SK-N-SH (cell line): ENCODE measurements at regions not wholly inside any gene's neighbourhood (a gene's known extent, or its start where the extent isn't known, plus 50 kb on each side); places are given as distances from the start of the nearest gene placed in this dataset.

ENCODE experiments used
- CTCF ChIA-PET: fragments of 300-600, 350-600 bp; formaldehyde crosslinking; extraction: SDS; loops from one replicate; lab custom pipeline; 2021; lab: Yijun Ruan, JAX
- POLR2A ChIA-PET: fragments of 350-600 bp; sonication (Branson Sonifier 250); formaldehyde crosslinking; extraction: SDS; loops from one replicate; lab custom pipeline; 2020; ENCODE audit warnings: antibody characterized with exemption, inconsistent platforms; lab: Yijun Ruan, JAX
- DNase-seq: peaks from one replicate; pipeline ENCODE4 v3.0.0; 2012
- H2AFZ ChIP-seq: fragments of 200-600 bp; sonication (generic); 2 replicates; pipeline ENCODE4 v1.8.1; 2016; ENCODE audit warnings: antibody characterized with exemption, mild to moderate bottlenecking, low read depth
- H3F3A ChIP-seq: fragments of 200-600 bp; sonication (generic); replicated peaks from 2 replicates; pipeline ENCODE3; 2016; ENCODE audit warnings: antibody characterized with exemption, mild to moderate bottlenecking; ENCODE audit not compliant: insufficient read depth
- H3K27ac ChIP-seq, 2 experiments: fragments of 200-500 bp in 1 of 2; fragments of 200-600 bp in 1 of 2; sonication (Bioruptor generic) in 1 of 2; sonication (generic), shearing (Covaris generic) in 1 of 2; 2 replicates each; pipeline versions ENCODE4 v1.5.1 to v1.6.1; 2014 to 2016; ENCODE audit warnings: low read depth in 2 of 2, inconsistent platforms in 1 of 2, low read length in 1 of 2, mild to moderate bottlenecking in 1 of 2, mixed read lengths in 1 of 2
- H3K27me3 ChIP-seq: fragments of 200-600 bp; sonication (generic), shearing (Covaris generic); 2 replicates; pipeline ENCODE4 v1.6.1; 2016; ENCODE audit warnings: mixed run types; ENCODE audit not compliant: insufficient read depth
- H3K36me3 ChIP-seq, 2 experiments: fragments of 200-500 bp in 1 of 2; fragments of 200-600 bp in 1 of 2; sonication (Bioruptor generic) in 1 of 2; sonication (generic) in 1 of 2; replicated peaks in 1 of 2; 2 replicates each; pipeline versions ENCODE3 to v1.5.1; 2014 to 2016; ENCODE audit warnings: low read length in 1 of 2, mild to moderate bottlenecking in 1 of 2; ENCODE audit not compliant: insufficient read depth in 2 of 2, control insufficient read depth in 1 of 2
- H3K4me1 ChIP-seq, 2 experiments: fragments of 200-500 bp in 1 of 2; fragments of 200-600 bp in 1 of 2; sonication (Bioruptor generic) in 1 of 2; sonication (generic), shearing (Covaris generic) in 1 of 2; 2 replicates each; pipeline versions ENCODE4 v1.5.1 to v1.6.1; 2014 to 2016; ENCODE audit warnings: low read depth in 1 of 2, low read length in 1 of 2, mixed run types in 1 of 2; ENCODE audit not compliant: insufficient read depth in 2 of 2, control insufficient read depth in 1 of 2
- H3K4me2 ChIP-seq: fragments of 200-600 bp; sonication (generic), shearing (Covaris generic); 2 replicates; pipeline ENCODE4 v1.6.1; 2017; ENCODE audit warnings: mixed run types
- H3K4me3 ChIP-seq, 2 experiments: fragments of 200-500 bp in 1 of 2; fragments of 200-600 bp in 1 of 2; sonication (Bioruptor generic) in 1 of 2; sonication (generic), shearing (Covaris generic) in 1 of 2; 2 replicates each; pipeline versions ENCODE4 v1.5.1 to v1.8.1; 2014 to 2016; ENCODE audit warnings: low read depth in 2 of 2, inconsistent platforms in 1 of 2, low read length in 1 of 2, mild to moderate bottlenecking in 1 of 2, mixed read lengths in 1 of 2, moderate library complexity in 1 of 2
- H3K79me2 ChIP-seq: fragments of 200-600 bp; sonication (generic); 2 replicates; pipeline ENCODE4 v1.8.1; 2017; ENCODE audit warnings: mild to moderate bottlenecking; ENCODE audit not compliant: insufficient read depth
- H3K9ac ChIP-seq: fragments of 200-600 bp; sonication (generic); 2 replicates; pipeline ENCODE4 v1.6.1; 2017; ENCODE audit warnings: mixed run types
- H3K9me2 ChIP-seq: fragments of 200-600 bp; sonication (generic); 2 replicates; pipeline ENCODE4 v1.6.1; 2017; ENCODE audit warnings: mixed run types
- H3K9me3 ChIP-seq: fragments of 200-600 bp; sonication (generic); 2 replicates; pipeline ENCODE4 v1.6.1; 2017; ENCODE audit warnings: mixed run types, mild to moderate bottlenecking, moderate library complexity
- H4K20me1 ChIP-seq: fragments of 200-600 bp; sonication (generic); 2 replicates; pipeline ENCODE4 v1.6.1; 2017; ENCODE audit warnings: mild to moderate bottlenecking, mixed run types; ENCODE audit not compliant: insufficient read depth
- CHD2 ChIP-seq: fragments of 150-350 bp; IDR thresholded peaks from 2 replicates; pipeline ENCODE4 v1.6.1; 2018; ENCODE audit warnings: low read length; ENCODE audit not compliant: partially characterized antibody
- EP300 ChIP-seq, 2 experiments: IDR thresholded peaks; 2 replicates each; pipeline versions ENCODE4 v1.4.0 to v1.6.1; 2012; ENCODE audit warnings: borderline replicate concordance in 1 of 2, low read depth in 1 of 2, low read length in 1 of 2
- FOXM1 ChIP-seq: IDR thresholded peaks from 2 replicates; pipeline ENCODE4 v1.4.0; 2012; ENCODE audit warnings: low read depth, mild to moderate bottlenecking
- MEF2A ChIP-seq: IDR thresholded peaks from 2 replicates; pipeline ENCODE4 v1.4.0; 2012; ENCODE audit warnings: low read depth, borderline replicate concordance
- NFIC ChIP-seq: IDR thresholded peaks from 2 replicates; pipeline ENCODE4 v1.4.0; 2012; ENCODE audit warnings: borderline replicate concordance
- TCF12 ChIP-seq: IDR thresholded peaks from 2 replicates; pipeline ENCODE4 v1.4.0; 2012
- TEAD4 ChIP-seq: IDR thresholded peaks from 2 replicates; pipeline ENCODE4 v1.4.0; 2012; ENCODE audit warnings: mild to moderate bottlenecking, borderline replicate concordance; ENCODE audit not compliant: insufficient read depth
- YY1 ChIP-seq: IDR thresholded peaks from 2 replicates; pipeline ENCODE4 v1.4.0; 2012; ENCODE audit warnings: low read depth, mild to moderate bottlenecking
- WGBS: methylation state at CpG from one replicate; pipeline ENCODE4 v1.1.6; 2017; ENCODE audit warnings: low lambda C conversion rate; 5-methylcytosine and 5-hydroxymethylcytosine counted together
- TF ChIP-seq, protein P1 (sequence below): IDR thresholded peaks from 2 replicates; pipeline ENCODE4 v1.4.0; 2012; ENCODE audit warnings: low read depth, borderline replicate concordance
- TF ChIP-seq, protein P2 (sequence below): fragments of 150-350 bp; IDR thresholded peaks from 2 replicates; pipeline ENCODE4 v1.6.1; 2017; ENCODE audit warnings: antibody characterized with exemption, low read length, low read depth, borderline replicate concordance
- TF ChIP-seq, protein P3 (sequence below): fragments of 150-350 bp; IDR thresholded peaks from 2 replicates; pipeline ENCODE4 v1.6.1; 2016; ENCODE audit warnings: mild to moderate bottlenecking, low read depth, low read length
- TF ChIP-seq, protein P4 (sequence below): IDR thresholded peaks from 2 replicates; pipeline ENCODE4 v1.4.0; 2012; ENCODE audit warnings: low read depth, borderline replicate concordance
- TF ChIP-seq, protein P5 (sequence below): IDR thresholded peaks from 2 replicates; pipeline ENCODE4; 2012

DNA sequence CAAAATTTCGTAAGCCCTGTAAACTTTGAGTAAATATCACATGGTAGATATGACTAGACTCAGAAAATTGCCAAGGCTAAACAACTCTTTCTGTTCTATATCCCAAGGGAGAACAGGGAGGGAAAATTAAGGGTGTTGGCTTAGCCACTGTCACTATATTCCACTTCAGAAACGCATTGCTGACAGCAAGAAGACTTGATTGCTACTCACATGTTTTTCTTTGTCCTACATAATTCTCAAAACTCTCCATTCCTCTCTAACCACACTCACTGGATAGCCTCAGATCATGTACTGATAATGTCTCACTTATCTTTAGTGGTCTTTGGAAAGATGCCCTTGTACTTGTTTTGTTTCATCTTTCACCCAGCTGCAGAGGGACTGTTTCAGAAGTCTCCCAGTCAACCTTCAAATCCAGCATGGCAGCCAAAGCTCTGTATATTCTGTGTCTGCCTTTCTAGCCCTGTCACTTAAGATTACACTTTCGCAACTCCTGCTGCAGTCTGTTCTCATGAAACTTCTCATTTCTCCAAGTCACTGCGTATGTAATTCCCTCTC lies 582.4 kb upstream of the FZD8 start:
- Histone ChIP-seq H3K27me3 (no peaks in the 10 kb centered on the region), H3K4me3 (no peak overlapping the region), H3K9me2 (no peaks in the 10 kb centered on the region), H3K27ac (no peak overlapping the region), H4K20me1 (no peaks in the 10 kb centered on the region), H3K9ac (no peak overlapping the region), H3K9me3 (no peaks in the 10 kb centered on the region), H3F3A (no peaks in the 10 kb centered on the region), H3K79me2 (no peaks in the 10 kb centered on the region), H3K4me1 (no peaks in the 10 kb centered on the region; a peak in 3 of 4 replicates), H2AFZ (no peak overlapping the region), H3K4me2 (no peak overlapping the region), H3K36me3 (no peaks in the 10 kb centered on the region)
- CTCF ChIA-PET: no interaction called here
- no peak for DNase-seq
- 73% methylated on average over 4 of the region's 4 CpGs for WGBS
- TF ChIP-seq TEAD4 (0 out of 2 replicates have a peak, but pooled peaks have one; percentile 21), TCF12 (peak; percentile 77), EP300 (IDR thresholded peaks at IDR 0.05; ENCODE audit: borderline replicate concordance in 1 of 2, low read depth in 1 of 2, low read length in 1 of 2) (peak in 1 of 2 experiments; percentile 31; a peak in 1 of 4 replicates), CHD2 (no peak), YY1 (no peak), FOXM1 (no peak), MEF2A (no peak), NFIC (no peak; the same call in 1 of the 2 replicates)
- TF ChIP-seq, protein P1, sequence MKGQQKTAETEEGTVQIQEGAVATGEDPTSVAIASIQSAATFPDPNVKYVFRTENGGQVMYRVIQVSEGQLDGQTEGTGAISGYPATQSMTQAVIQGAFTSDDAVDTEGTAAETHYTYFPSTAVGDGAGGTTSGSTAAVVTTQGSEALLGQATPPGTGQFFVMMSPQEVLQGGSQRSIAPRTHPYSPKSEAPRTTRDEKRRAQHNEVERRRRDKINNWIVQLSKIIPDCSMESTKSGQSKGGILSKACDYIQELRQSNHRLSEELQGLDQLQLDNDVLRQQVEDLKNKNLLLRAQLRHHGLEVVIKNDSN: no peak
- TF ChIP-seq, protein P2, sequence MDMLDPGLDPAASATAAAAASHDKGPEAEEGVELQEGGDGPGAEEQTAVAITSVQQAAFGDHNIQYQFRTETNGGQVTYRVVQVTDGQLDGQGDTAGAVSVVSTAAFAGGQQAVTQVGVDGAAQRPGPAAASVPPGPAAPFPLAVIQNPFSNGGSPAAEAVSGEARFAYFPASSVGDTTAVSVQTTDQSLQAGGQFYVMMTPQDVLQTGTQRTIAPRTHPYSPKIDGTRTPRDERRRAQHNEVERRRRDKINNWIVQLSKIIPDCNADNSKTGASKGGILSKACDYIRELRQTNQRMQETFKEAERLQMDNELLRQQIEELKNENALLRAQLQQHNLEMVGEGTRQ: no peak
- TF ChIP-seq, protein P3, sequence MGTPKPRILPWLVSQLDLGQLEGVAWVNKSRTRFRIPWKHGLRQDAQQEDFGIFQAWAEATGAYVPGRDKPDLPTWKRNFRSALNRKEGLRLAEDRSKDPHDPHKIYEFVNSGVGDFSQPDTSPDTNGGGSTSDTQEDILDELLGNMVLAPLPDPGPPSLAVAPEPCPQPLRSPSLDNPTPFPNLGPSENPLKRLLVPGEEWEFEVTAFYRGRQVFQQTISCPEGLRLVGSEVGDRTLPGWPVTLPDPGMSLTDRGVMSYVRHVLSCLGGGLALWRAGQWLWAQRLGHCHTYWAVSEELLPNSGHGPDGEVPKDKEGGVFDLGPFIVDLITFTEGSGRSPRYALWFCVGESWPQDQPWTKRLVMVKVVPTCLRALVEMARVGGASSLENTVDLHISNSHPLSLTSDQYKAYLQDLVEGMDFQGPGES: no peak
- TF ChIP-seq, protein P4, sequence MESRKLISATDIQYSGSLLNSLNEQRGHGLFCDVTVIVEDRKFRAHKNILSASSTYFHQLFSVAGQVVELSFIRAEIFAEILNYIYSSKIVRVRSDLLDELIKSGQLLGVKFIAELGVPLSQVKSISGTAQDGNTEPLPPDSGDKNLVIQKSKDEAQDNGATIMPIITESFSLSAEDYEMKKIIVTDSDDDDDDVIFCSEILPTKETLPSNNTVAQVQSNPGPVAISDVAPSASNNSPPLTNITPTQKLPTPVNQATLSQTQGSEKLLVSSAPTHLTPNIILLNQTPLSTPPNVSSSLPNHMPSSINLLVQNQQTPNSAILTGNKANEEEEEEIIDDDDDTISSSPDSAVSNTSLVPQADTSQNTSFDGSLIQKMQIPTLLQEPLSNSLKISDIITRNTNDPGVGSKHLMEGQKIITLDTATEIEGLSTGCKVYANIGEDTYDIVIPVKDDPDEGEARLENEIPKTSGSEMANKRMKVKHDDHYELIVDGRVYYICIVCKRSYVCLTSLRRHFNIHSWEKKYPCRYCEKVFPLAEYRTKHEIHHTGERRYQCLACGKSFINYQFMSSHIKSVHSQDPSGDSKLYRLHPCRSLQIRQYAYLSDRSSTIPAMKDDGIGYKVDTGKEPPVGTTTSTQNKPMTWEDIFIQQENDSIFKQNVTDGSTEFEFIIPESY: no peak
- TF ChIP-seq, protein P5, sequence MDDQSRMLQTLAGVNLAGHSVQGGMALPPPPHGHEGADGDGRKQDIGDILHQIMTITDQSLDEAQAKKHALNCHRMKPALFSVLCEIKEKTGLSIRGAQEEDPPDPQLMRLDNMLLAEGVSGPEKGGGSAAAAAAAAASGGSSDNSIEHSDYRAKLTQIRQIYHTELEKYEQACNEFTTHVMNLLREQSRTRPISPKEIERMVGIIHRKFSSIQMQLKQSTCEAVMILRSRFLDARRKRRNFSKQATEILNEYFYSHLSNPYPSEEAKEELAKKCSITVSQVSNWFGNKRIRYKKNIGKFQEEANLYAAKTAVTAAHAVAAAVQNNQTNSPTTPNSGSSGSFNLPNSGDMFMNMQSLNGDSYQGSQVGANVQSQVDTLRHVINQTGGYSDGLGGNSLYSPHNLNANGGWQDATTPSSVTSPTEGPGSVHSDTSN: peak; percentile 49; the same call in 1 of the 2 replicates
- POLR2A ChIA-PET: no interaction called here
